ENCODE measurements at regions not wholly inside any gene's neighbourhood (a gene's known extent, or its start where the extent isn't known, plus 50 kb on each side); places are given as distances from the start of the nearest gene placed in this dataset.

- no peak for DNase-seq
Measured at GRCh38 chr3:181764544-181764943, 52.8 kb downstream of the SOX2 start.

- no peak for DNase-seq
Measured at GRCh38 chr3:181770296-181770695, 58.6 kb downstream of the SOX2 start.

- no peak for DNase-seq
Measured at GRCh38 chr3:181771120-181771519, 59.4 kb downstream of the SOX2 start.

DNA sequence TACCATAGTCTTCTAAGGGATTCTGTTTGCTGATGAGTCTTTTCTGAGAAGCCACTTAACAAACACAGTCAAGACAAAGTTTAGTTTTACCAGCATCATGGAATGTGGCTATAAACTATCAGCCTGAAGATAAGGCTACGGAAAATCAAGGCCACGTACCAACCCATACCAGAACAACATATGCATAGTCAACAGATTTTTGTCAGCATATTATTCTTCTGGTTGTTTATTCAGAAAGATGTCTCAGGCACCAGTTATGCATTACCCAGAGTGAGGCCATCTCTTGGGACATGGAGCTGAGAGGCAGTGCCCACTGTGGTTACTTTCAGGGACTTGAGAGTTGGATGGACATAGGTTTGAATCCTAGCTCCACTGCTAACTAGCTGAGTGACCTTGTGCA lies 60.4 kb downstream of the SOX2 start:
- DNase-seq: no peak

- no peak for DNase-seq
Measured at GRCh38 chr3:181773921-181774320, 62.2 kb downstream of the SOX2 start.

DNA sequence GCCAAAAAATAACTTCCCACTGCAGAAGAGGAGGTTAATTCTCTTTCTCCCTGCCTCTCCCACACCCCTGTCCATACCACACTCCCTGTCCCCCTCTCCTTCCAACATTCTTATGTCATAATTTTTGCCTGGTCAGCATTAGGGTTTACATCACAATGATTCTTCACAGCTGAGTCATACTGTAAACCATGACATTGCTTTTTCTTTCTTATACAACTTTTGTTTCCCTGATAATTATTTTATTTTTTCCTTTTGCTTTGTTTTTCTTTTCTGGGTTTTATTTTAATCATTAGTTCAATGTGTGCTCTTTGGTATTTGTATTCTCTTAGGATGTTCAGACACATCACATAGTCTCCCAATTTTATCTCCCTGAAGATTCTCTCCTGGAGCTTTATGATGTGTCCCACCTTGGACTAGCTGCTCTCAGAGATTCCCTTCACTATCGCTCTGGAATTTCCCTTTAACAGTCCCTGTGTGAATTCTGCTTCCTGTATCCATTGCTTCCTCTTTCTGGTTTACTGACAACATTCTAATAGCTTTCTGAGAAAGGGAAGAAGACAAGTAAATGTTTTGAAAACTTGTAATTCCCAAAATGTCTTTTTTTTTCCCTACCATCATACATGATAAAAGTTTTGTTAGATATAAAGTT lies 70.7 kb downstream of the SOX2 start:
- no peak for DNase-seq

- DNase-seq: no peak
Measured at GRCh38 chr3:181790561-181790960, 78.8 kb downstream of the SOX2 start.

GRCh38 chr3:181791056-181791955 lies 79.6 kb downstream of the SOX2 start:
- DNase-seq: no peak

DNA sequence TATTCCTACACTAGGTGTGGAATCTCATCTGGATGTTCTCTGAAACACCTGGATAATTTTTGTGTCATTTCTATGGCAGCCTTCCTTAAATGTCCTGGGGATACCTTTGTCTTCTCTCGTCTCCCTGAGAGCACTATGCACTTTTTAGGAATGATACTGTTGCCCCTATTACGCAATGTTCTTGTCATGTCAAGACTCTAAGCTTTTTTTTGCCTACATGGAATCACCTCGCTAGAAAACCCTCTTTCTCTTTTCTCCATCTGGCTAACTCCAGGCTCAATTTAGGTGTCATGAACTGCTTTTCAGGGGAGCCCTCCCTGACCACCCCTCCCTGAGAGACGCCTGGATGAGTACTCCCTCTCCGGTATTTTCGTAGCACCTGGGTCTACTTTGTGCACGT lies 81.3 kb downstream of the SOX2 start:
- DNase-seq: no peak

DNA sequence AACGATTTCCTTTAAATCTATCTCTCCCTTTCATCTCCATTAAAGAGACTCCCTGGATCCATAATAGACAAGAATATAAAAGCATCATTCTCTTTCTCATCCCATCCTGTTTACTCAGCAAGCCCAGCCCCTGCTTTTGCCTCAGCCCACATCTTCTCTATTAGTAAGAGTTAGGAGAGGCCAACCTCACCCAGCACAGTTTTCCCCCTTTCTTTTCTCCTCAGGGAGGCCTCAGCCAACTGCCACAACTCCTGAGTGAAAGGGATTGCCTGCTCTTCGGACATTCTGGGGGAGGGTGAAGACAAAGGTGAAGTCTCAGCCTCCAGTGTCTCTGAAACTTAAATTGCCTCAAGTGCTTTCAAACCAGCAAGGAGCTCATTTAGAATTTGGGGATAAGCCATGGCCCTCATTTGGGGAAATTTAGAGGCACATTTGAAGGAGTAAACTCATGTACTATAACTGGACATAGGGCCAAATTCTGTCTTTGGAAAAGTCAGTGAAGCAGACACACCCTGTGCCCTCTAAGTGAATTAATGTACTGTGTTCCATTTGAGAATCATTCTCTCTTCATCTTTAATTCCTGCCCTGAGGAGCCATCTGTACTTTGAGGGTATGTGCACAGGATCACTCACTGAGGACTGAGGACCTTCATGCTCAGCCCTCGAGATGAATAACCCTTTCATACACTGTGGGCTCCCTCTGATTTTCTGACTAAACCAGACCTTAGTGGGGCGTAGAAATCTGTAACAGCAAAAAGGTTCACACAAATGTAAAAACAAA lies 82.5 kb downstream of the SOX2 start:
- DNase-seq: no peak

- no peak for DNase-seq
Measured at GRCh38 chr3:181796641-181797040, 84.9 kb downstream of the SOX2 start.

GRCh38 chr3:181797431-181797830 lies 85.7 kb downstream of the SOX2 start:
- DNase-seq: no peak

DNA sequence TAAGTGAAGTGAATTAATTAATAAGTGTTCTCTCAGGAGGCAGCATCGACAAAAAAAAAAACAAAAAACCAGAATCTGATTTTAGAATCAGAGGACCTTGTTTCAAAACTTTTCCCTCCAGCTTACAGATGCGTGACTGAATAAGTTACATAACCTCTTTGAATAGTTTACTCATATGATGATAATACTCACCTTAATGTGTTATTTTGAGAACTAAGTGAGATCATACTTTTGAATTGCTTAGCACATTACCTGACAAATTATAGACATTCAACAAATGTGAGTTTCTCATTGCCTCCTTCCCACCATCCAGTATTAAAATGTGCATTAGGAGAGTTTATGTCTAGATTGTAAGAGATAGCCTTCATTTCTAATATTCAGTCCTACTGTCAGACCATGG lies 94.0 kb downstream of the SOX2 start:
- no peak for DNase-seq

- peak; percentile 13 for DNase-seq
Measured at GRCh38 chr3:181808053-181808452, 96.3 kb downstream of the SOX2 start.

DNA sequence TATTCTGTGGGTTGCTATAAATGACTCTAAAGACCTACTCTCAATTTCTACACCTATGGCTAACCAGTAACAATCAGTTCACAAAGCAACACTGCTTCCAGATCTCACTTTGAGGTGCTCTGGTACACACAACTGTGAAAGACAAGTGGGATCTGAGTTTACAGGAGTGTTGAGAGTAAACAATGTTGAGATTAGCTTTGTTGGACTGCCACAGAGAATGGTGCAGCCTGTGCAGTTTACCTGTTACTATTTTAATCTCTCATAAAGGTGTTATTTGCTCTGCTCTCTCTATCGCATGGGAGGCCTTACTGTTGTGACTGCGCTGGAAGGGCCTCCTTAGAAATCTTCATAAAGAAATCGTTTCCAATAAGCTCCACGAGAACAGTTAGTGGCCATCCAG lies 112.0 kb downstream of the SOX2 start:
- no peak for DNase-seq

DNA sequence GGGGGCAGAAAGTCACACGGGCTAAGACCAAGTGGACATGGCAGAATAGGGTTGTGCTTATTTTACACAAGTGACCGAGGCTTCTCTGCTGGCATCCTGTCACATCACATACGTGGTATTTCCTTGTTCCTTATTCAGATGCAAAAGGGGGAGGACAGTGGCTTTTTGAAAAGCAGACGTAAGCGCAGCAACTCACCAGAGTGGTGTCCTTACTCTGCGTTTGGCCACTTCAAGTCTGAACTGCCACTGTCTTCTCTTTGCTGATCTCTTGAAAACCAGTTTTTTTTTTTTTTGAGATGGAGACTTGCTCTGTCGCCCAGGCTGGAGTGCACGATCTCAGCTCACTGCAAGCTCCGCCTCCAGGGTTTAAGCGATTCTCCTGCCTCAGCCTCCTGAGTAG lies 113.2 kb downstream of the SOX2 start:
- no peak for DNase-seq

- peak; percentile 82 for DNase-seq
Measured at GRCh38 chr3:181839039-181839915, 127.6 kb downstream of the SOX2 start.

DNA sequence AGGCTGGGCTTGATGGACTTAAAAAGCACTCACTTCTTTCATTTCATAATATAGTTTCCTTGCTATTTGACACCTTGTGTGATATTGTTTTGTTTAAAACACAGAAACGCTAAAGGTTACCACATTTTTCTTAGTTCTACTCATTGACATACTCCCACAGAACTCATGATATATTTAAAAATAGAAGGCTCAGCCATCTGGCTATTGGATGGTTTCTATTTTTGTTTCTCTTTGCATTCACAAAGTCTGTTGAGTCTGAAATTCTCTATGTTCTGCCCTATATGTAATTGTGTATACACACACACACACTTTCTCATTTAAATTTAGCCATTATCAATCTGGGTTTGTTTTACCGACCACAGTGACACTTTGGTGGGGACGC lies 128.2 kb downstream of the SOX2 start:
- peak; percentile 56 for DNase-seq

DNA sequence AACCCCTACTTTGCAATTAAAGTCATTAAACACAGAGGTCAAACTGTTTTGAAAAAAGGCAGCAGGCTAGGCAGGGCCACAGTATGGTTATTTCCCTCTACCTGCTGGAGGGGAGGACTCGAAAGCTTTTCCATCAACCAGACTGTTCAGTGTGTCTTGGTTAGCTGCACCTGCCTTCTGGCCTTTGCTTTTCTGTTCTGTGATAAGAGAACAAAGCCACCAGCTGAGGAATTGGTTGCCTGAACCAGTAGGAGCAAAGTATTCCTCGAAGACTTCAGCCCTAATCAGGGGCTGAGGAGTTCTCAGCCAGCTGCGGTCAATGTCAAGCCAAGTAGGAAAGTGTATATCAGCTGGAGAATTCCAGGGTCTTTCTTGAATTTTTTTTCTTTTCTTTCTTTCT lies 132.5 kb downstream of the SOX2 start:
- no peak for DNase-seq

DNA sequence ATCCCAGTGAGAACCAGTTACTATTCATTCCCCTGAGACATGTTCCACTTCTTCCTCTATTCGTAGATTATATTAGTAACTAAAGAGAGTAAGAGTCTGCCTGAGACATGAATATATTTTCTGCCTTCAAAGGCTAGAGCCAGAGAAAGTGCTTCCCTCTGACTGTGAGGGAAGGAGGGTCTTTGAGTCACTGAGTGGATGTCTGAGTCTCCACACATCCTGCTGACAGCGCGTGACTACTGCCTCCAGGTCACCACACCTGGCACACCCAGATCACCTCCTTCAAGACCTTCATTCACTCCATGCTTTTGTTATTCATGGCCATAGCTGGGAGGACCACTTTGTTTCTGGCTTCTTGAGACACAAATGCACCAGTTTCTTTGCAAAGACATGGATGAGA lies 135.6 kb downstream of the SOX2 start:
- no peak for DNase-seq

GRCh38 chr3:181851063-181851462 lies 139.3 kb downstream of the SOX2 start:
- DNase-seq: peak; percentile 63

- DNase-seq: peak; percentile 57
Measured at GRCh38 chr3:181855825-181856224, 144.1 kb downstream of the SOX2 start.

DNA sequence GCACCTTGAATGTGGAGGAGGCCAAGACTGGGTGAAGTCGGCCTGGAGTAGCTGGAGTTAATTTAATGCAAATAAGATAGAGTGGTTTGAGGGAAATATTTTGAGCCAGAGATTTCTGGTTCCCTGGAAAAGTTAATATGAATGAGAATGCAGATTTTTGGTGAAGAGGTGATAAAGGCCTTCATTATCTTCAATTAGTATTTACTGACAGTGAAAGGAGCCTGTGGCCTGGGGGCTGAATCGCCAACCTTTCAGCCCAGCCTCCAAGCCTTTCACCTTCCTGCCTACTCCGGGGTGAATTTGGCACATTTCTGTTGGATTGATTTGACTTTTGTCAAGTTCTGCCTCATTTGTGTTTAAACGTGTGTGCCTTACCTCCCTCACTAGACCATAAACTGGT lies 147.8 kb downstream of the SOX2 start:
- no peak for DNase-seq

Data from DMS79 treated with DMSO at 0.1 percent for 48 hours (cell line).